ENCODE measurements at regions not wholly inside any gene's neighbourhood (a gene's known extent, or its start where the extent isn't known, plus 50 kb on each side); places are given as distances from the start of the nearest gene placed in this dataset.

- no peak for TF ChIP-seq CTCF (IDR thresholded peaks at IDR 0.05)
- intact Hi-C loops (cut with DNase I, micrococcal nuclease) = no loop called here
- DNase-seq (no peak), ATAC-seq (peak; percentile 42)
- Histone ChIP-seq H3K4me3 (no peak overlapping the region), H3K9me3 (no peaks in the 10 kb centered on the region), H3K36me3 (ENCODE audit: low read depth) (no peaks in the 10 kb centered on the region), H3K4me1 (ENCODE audit: low read depth) (no peaks in the 10 kb centered on the region)
Measured at GRCh38 chr11:10628508-10629236, 60.2 kb upstream of the LYVE1 start.

GRCh38 chr11:10627816-10628215 lies 59.4 kb upstream of the LYVE1 start:
- no peaks in the 10 kb centered on the region for H3K36me3 ChIP-seq (ENCODE audit: low read depth)
- intact Hi-C loops (cut with DNase I, micrococcal nuclease) = no loop called here
- DNase-seq (no peak), ATAC-seq (no peak)
- no peaks in the 10 kb centered on the region for H3K9me3 ChIP-seq
- no peak overlapping the region for H3K4me3 ChIP-seq
- H3K4me1 ChIP-seq (ENCODE audit: low read depth) = no peaks in the 10 kb centered on the region
- TF ChIP-seq CTCF (IDR thresholded peaks at IDR 0.05) = no peak

GRCh38 chr11:10627291-10627690 lies 58.8 kb upstream of the LYVE1 start:
- no peak for DNase-seq
- Histone ChIP-seq H3K4me3 (no peak overlapping the region), H3K4me1 (ENCODE audit: low read depth) (no peaks in the 10 kb centered on the region), H3K36me3 (ENCODE audit: low read depth) (no peaks in the 10 kb centered on the region), H3K9me3 (no peaks in the 10 kb centered on the region)
- no peak for ATAC-seq
- no peak for TF ChIP-seq CTCF (IDR thresholded peaks at IDR 0.05)
- intact Hi-C loops (cut with DNase I, micrococcal nuclease) = no loop called here

- Histone ChIP-seq H3K4me1 (ENCODE audit: low read depth) (no peaks in the 10 kb centered on the region), H3K36me3 (ENCODE audit: low read depth) (no peaks in the 10 kb centered on the region), H3K4me3 (no peak overlapping the region), H3K9me3 (no peaks in the 10 kb centered on the region)
- intact Hi-C loops (cut with DNase I, micrococcal nuclease) = no loop called here
- TF ChIP-seq CTCF (IDR thresholded peaks at IDR 0.05) = no peak
- ATAC-seq (no peak), DNase-seq (no peak)
Measured at GRCh38 chr11:10625982-10626311, 57.5 kb upstream of the LYVE1 start.

- H3K9me3 ChIP-seq = no peaks in the 10 kb centered on the region
- TF ChIP-seq CTCF (IDR thresholded peaks at IDR 0.05) = no peak
- DNase-seq = no peak
- no peak overlapping the region for H3K4me3 ChIP-seq
- no peaks in the 10 kb centered on the region for H3K36me3 ChIP-seq (ENCODE audit: low read depth)
- no peaks in the 10 kb centered on the region for H3K4me1 ChIP-seq (ENCODE audit: low read depth)
- no peak for ATAC-seq
- intact Hi-C loops (cut with DNase I, micrococcal nuclease) = no loop called here
Measured at GRCh38 chr11:10625281-10625981, 57.0 kb upstream of the LYVE1 start.
